HG02870 (cell line): ENCODE measurements at regions not wholly inside any gene's neighbourhood (a gene's known extent, or its start where the extent isn't known, plus 50 kb on each side); places are given as distances from the start of the nearest gene placed in this dataset.

ENCODE experiments used
- ATAC-seq: cut with Tn5 transposase; IDR thresholded peaks from one replicate; pipeline ENCODE4 v1.9.1; 2021; ENCODE audit warnings: mild to moderate bottlenecking, moderate library complexity; ENCODE audit not compliant: unreplicated experiment

- ATAC-seq = no peak
Measured at GRCh38 chr4:84441758-84442377, 57.2 kb downstream of the NKX6-1 start.

- ATAC-seq = no peak
Measured at GRCh38 chr4:84439996-84440395, 59.1 kb downstream of the NKX6-1 start.

- no peak for ATAC-seq
Measured at GRCh38 chr4:84436812-84437211, 62.3 kb downstream of the NKX6-1 start.

GRCh38 chr4:84434344-84434743 is 64.7 kb downstream of the NKX6-1 start:
- ATAC-seq = no peak

- ATAC-seq = no peak
Measured at GRCh38 chr4:84433633-84434222, 65.4 kb downstream of the NKX6-1 start.

- ATAC-seq = no peak
Measured at GRCh38 chr4:84432713-84433112, 66.4 kb downstream of the NKX6-1 start.

- no peak for ATAC-seq
Measured at GRCh38 chr4:84420608-84421007, 78.5 kb downstream of the NKX6-1 start.

GRCh38 chr4:84419201-84419600 is 79.9 kb downstream of the NKX6-1 start:
- ATAC-seq = no peak

- no peak for ATAC-seq
Measured at GRCh38 chr4:84417997-84418709, 80.9 kb downstream of the NKX6-1 start.

GRCh38 chr4:84413976-84414375 is 85.1 kb downstream of the NKX6-1 start:
- no peak for ATAC-seq

GRCh38 chr4:84413480-84413879 is 85.6 kb downstream of the NKX6-1 start:
- no peak for ATAC-seq

- no peak for ATAC-seq
Measured at GRCh38 chr4:84412062-84412461, 87.0 kb downstream of the NKX6-1 start.

GRCh38 chr4:84407554-84408407 is 91.3 kb downstream of the NKX6-1 start:
- ATAC-seq = no peak

GRCh38 chr4:84403656-84404055 is 95.4 kb downstream of the NKX6-1 start:
- no peak for ATAC-seq

GRCh38 chr4:84401701-84402306 is 97.3 kb downstream of the NKX6-1 start:
- no peak for ATAC-seq

GRCh38 chr4:84394386-84394785 is 104.7 kb downstream of the NKX6-1 start:
- ATAC-seq = no peak

GRCh38 chr4:84392951-84393590 is 106.0 kb downstream of the NKX6-1 start:
- no peak for ATAC-seq

- no peak for ATAC-seq
Measured at GRCh38 chr4:84389406-84389805, 109.7 kb downstream of the NKX6-1 start.

GRCh38 chr4:84385203-84385602 is 113.9 kb downstream of the NKX6-1 start:
- no peak for ATAC-seq

GRCh38 chr4:84384801-84385200 is 114.3 kb downstream of the NKX6-1 start:
- ATAC-seq = no peak
